ENCODE measurements at regions not wholly inside any gene's neighbourhood (a gene's known extent, or its start where the extent isn't known, plus 50 kb on each side); places are given as distances from the start of the nearest gene placed in this dataset.

- no peak for DNase-seq
- Histone ChIP-seq H3K27ac (ENCODE audit: low read length) (no peak overlapping the region), H3K4me3 (ENCODE audit: low read length) (no peak overlapping the region), H3K36me3 (ENCODE audit: control insufficient read depth, insufficient read depth, low read length) (no peaks in the 10 kb centered on the region), H3K4me1 (ENCODE audit: control insufficient read depth, insufficient read depth, low read length) (no peaks in the 10 kb centered on the region), H3K9me3 (ENCODE audit: control insufficient read depth, low read depth, low read length) (no peaks in the 10 kb centered on the region), H3K27me3 (ENCODE audit: control insufficient read depth, insufficient read depth, low read length) (peaks cover 2% of the 10 kb centered on the region)
- whole genome bisulfite sequencing (ENCODE audit: insufficient coverage, low lambda C conversion rate), result no CpG with 5 or more reads among the region's 1 CpG
Observed at GRCh38 chr12:13843841-13844240, 137.6 kb downstream of the GRIN2B start.

GRCh38 chr12:13841358-13841757 is 140.0 kb downstream of the GRIN2B start:
- Histone ChIP-seq H3K27ac (ENCODE audit: low read length) (no peak overlapping the region), H3K27me3 (ENCODE audit: control insufficient read depth, insufficient read depth, low read length) (no peaks in the 10 kb centered on the region), H3K36me3 (ENCODE audit: control insufficient read depth, insufficient read depth, low read length) (no peaks in the 10 kb centered on the region), H3K9me3 (ENCODE audit: control insufficient read depth, low read depth, low read length) (no peaks in the 10 kb centered on the region), H3K4me3 (ENCODE audit: low read length) (no peak overlapping the region), H3K4me1 (ENCODE audit: control insufficient read depth, insufficient read depth, low read length) (no peaks in the 10 kb centered on the region)
- DNase-seq, result no peak
- WGBS (ENCODE audit: insufficient coverage, low lambda C conversion rate), result no CpG with 5 or more reads among the region's 7 CpGs

- WGBS (ENCODE audit: insufficient coverage, low lambda C conversion rate), result 60% methylated on average over 1 of the region's 11 CpGs
- Histone ChIP-seq H3K4me3 (ENCODE audit: low read length) (no peak overlapping the region), H3K27ac (ENCODE audit: low read length) (no peak overlapping the region), H3K27me3 (ENCODE audit: control insufficient read depth, insufficient read depth, low read length) (no peaks in the 10 kb centered on the region), H3K36me3 (ENCODE audit: control insufficient read depth, insufficient read depth, low read length) (no peaks in the 10 kb centered on the region), H3K9me3 (ENCODE audit: control insufficient read depth, low read depth, low read length) (no peaks in the 10 kb centered on the region), H3K4me1 (ENCODE audit: control insufficient read depth, insufficient read depth, low read length) (no peaks in the 10 kb centered on the region)
- DNase-seq, result no peak
Observed at GRCh38 chr12:13839365-13840336, 141.8 kb downstream of the GRIN2B start.

- no peak for DNase-seq
- H3K27me3 ChIP-seq (ENCODE audit: control insufficient read depth, insufficient read depth, low read length), result no peaks in the 10 kb centered on the region
- no peak overlapping the region for H3K27ac ChIP-seq (ENCODE audit: low read length)
- WGBS (ENCODE audit: insufficient coverage, low lambda C conversion rate), result no CpG with 5 or more reads among the region's 3 CpGs
- no peaks in the 10 kb centered on the region for H3K9me3 ChIP-seq (ENCODE audit: control insufficient read depth, low read depth, low read length)
- H3K4me1 ChIP-seq (ENCODE audit: control insufficient read depth, insufficient read depth, low read length), result no peaks in the 10 kb centered on the region
- no peaks in the 10 kb centered on the region for H3K36me3 ChIP-seq (ENCODE audit: control insufficient read depth, insufficient read depth, low read length)
- no peak overlapping the region for H3K4me3 ChIP-seq (ENCODE audit: low read length)
Observed at GRCh38 chr12:13836099-13836498, 145.3 kb downstream of the GRIN2B start.

GRCh38 chr12:13835652-13836051 is 145.8 kb downstream of the GRIN2B start:
- Histone ChIP-seq H3K9me3 (ENCODE audit: control insufficient read depth, low read depth, low read length) (no peaks in the 10 kb centered on the region), H3K4me3 (ENCODE audit: low read length) (no peak overlapping the region), H3K4me1 (ENCODE audit: control insufficient read depth, insufficient read depth, low read length) (no peaks in the 10 kb centered on the region), H3K27ac (ENCODE audit: low read length) (no peak overlapping the region), H3K36me3 (ENCODE audit: control insufficient read depth, insufficient read depth, low read length) (no peaks in the 10 kb centered on the region), H3K27me3 (ENCODE audit: control insufficient read depth, insufficient read depth, low read length) (no peaks in the 10 kb centered on the region)
- no peak for DNase-seq
- no CpG with 5 or more reads among the region's 1 CpG for WGBS (ENCODE audit: insufficient coverage, low lambda C conversion rate)

GRCh38 chr12:13834241-13834640 is 147.2 kb downstream of the GRIN2B start:
- no peaks in the 10 kb centered on the region for H3K9me3 ChIP-seq (ENCODE audit: control insufficient read depth, low read depth, low read length)
- no peaks in the 10 kb centered on the region for H3K4me1 ChIP-seq (ENCODE audit: control insufficient read depth, insufficient read depth, low read length)
- no peaks in the 10 kb centered on the region for H3K36me3 ChIP-seq (ENCODE audit: control insufficient read depth, insufficient read depth, low read length)
- H3K27ac ChIP-seq (ENCODE audit: low read length), result no peak overlapping the region
- DNase-seq, result no peak
- H3K4me3 ChIP-seq (ENCODE audit: low read length), result no peak overlapping the region
- H3K27me3 ChIP-seq (ENCODE audit: control insufficient read depth, insufficient read depth, low read length), result no peaks in the 10 kb centered on the region
- WGBS (ENCODE audit: insufficient coverage, low lambda C conversion rate), result no CpG with 5 or more reads among the region's 5 CpGs

GRCh38 chr12:13817131-13817530 is 164.3 kb downstream of the GRIN2B start:
- 50% methylated on average over 2 of the region's 7 CpGs for WGBS (ENCODE audit: insufficient coverage, low lambda C conversion rate)
- Histone ChIP-seq H3K36me3 (ENCODE audit: control insufficient read depth, insufficient read depth, low read length) (no peaks in the 10 kb centered on the region), H3K4me3 (ENCODE audit: low read length) (no peak overlapping the region), H3K27ac (ENCODE audit: low read length) (no peak overlapping the region), H3K4me1 (ENCODE audit: control insufficient read depth, insufficient read depth, low read length) (no peaks in the 10 kb centered on the region), H3K9me3 (ENCODE audit: control insufficient read depth, low read depth, low read length) (no peaks in the 10 kb centered on the region), H3K27me3 (ENCODE audit: control insufficient read depth, insufficient read depth, low read length) (no peaks in the 10 kb centered on the region)
- no peak for DNase-seq

GRCh38 chr12:13816394-13816793 is 165.0 kb downstream of the GRIN2B start:
- Histone ChIP-seq H3K27me3 (ENCODE audit: control insufficient read depth, insufficient read depth, low read length) (peaks cover 2% of the 10 kb centered on the region), H3K4me1 (ENCODE audit: control insufficient read depth, insufficient read depth, low read length) (no peaks in the 10 kb centered on the region), H3K4me3 (ENCODE audit: low read length) (no peak overlapping the region), H3K27ac (ENCODE audit: low read length) (no peak overlapping the region), H3K9me3 (ENCODE audit: control insufficient read depth, low read depth, low read length) (no peaks in the 10 kb centered on the region), H3K36me3 (ENCODE audit: control insufficient read depth, insufficient read depth, low read length) (no peaks in the 10 kb centered on the region)
- no peak for DNase-seq
- WGBS (ENCODE audit: insufficient coverage, low lambda C conversion rate), result no CpG with 5 or more reads among the region's 2 CpGs

- DNase-seq, result no peak
- Histone ChIP-seq H3K4me3 (ENCODE audit: low read length) (no peak overlapping the region), H3K27ac (ENCODE audit: low read length) (no peak overlapping the region), H3K27me3 (ENCODE audit: control insufficient read depth, insufficient read depth, low read length) (peaks cover 2% of the 10 kb centered on the region), H3K4me1 (ENCODE audit: control insufficient read depth, insufficient read depth, low read length) (no peaks in the 10 kb centered on the region), H3K36me3 (ENCODE audit: control insufficient read depth, insufficient read depth, low read length) (no peaks in the 10 kb centered on the region), H3K9me3 (ENCODE audit: control insufficient read depth, low read depth, low read length) (no peaks in the 10 kb centered on the region)
Observed at GRCh38 chr12:13812168-13812567, 169.2 kb downstream of the GRIN2B start.

GRCh38 chr12:13811061-13811460 is 170.3 kb downstream of the GRIN2B start:
- Histone ChIP-seq H3K9me3 (ENCODE audit: control insufficient read depth, low read depth, low read length) (no peaks in the 10 kb centered on the region), H3K36me3 (ENCODE audit: control insufficient read depth, insufficient read depth, low read length) (no peaks in the 10 kb centered on the region), H3K4me3 (ENCODE audit: low read length) (no peak overlapping the region), H3K27ac (ENCODE audit: low read length) (no peak overlapping the region), H3K27me3 (ENCODE audit: control insufficient read depth, insufficient read depth, low read length) (peaks cover 2% of the 10 kb centered on the region), H3K4me1 (ENCODE audit: control insufficient read depth, insufficient read depth, low read length) (no peaks in the 10 kb centered on the region)
- 60% methylated on average over 1 of the region's 3 CpGs for WGBS (ENCODE audit: insufficient coverage, low lambda C conversion rate)
- no peak for DNase-seq

GRCh38 chr12:13805041-13805440 is 176.4 kb downstream of the GRIN2B start:
- 0% methylated on average over 1 of the region's 3 CpGs for WGBS (ENCODE audit: insufficient coverage, low lambda C conversion rate)
- Histone ChIP-seq H3K36me3 (ENCODE audit: control insufficient read depth, insufficient read depth, low read length) (no peaks in the 10 kb centered on the region), H3K4me1 (ENCODE audit: control insufficient read depth, insufficient read depth, low read length) (no peaks in the 10 kb centered on the region), H3K27me3 (ENCODE audit: control insufficient read depth, insufficient read depth, low read length) (no peaks in the 10 kb centered on the region), H3K27ac (ENCODE audit: low read length) (no peak overlapping the region), H3K4me3 (ENCODE audit: low read length) (no peak overlapping the region), H3K9me3 (ENCODE audit: control insufficient read depth, low read depth, low read length) (no peaks in the 10 kb centered on the region)
- no peak for DNase-seq

Data from large intestine (tissue), 3 donors.